ENCODE measurements at regions not wholly inside any gene's neighbourhood (a gene's known extent, or its start where the extent isn't known, plus 50 kb on each side); places are given as distances from the start of the nearest gene placed in this dataset.
"Not testable (repeated sequence)": the region's sequence is repeated elsewhere in the genome, so short reads cannot be mapped to it uniquely, and the experiment has no call there.

- no peak for DNase-seq
Measured at GRCh38 chr10:57113545-57113944, 752.5 kb upstream of the ZWINT start.

- DNase-seq: no peak
Measured at GRCh38 chr10:57102236-57102635, 741.2 kb upstream of the ZWINT start.

GRCh38 chr10:57098146-57098545 lies 737.1 kb upstream of the ZWINT start:
- DNase-seq: no peak

GRCh38 chr10:57096044-57096443 lies 735.0 kb upstream of the ZWINT start:
- no peak for DNase-seq

- DNase-seq: no peak
Measured at GRCh38 chr10:57094965-57095364, 733.9 kb upstream of the ZWINT start.

GRCh38 chr10:57094083-57094482 lies 733.0 kb upstream of the ZWINT start:
- DNase-seq: no peak

GRCh38 chr10:57053530-57053929 lies 692.5 kb upstream of the ZWINT start:
- no peak for DNase-seq

- DNase-seq: no peak
Measured at GRCh38 chr10:57049096-57049495, 688.0 kb upstream of the ZWINT start.

GRCh38 chr10:57038531-57038930 lies 677.5 kb upstream of the ZWINT start:
- no peak for DNase-seq

- no peak for DNase-seq
Measured at GRCh38 chr10:57035310-57035709, 674.3 kb upstream of the ZWINT start.

GRCh38 chr10:57032301-57032700 lies 671.2 kb upstream of the ZWINT start:
- not testable (repeated sequence) for DNase-seq

- DNase-seq: no peak
Measured at GRCh38 chr10:57031346-57031745, 670.3 kb upstream of the ZWINT start.

GRCh38 chr10:57026307-57026706 lies 665.2 kb upstream of the ZWINT start:
- DNase-seq: no peak

- DNase-seq: no peak
Measured at GRCh38 chr10:57023626-57024025, 662.6 kb upstream of the ZWINT start.

GRCh38 chr10:57018452-57018851 lies 657.4 kb upstream of the ZWINT start:
- no peak for DNase-seq

- DNase-seq: no peak
Measured at GRCh38 chr10:57017356-57018037, 656.4 kb upstream of the ZWINT start.

- DNase-seq: no peak
Measured at GRCh38 chr10:57015595-57016318, 654.7 kb upstream of the ZWINT start.

GRCh38 chr10:57015187-57015586 lies 654.1 kb upstream of the ZWINT start:
- DNase-seq: no peak

GRCh38 chr10:57014758-57015157 lies 653.7 kb upstream of the ZWINT start:
- no peak for DNase-seq

GRCh38 chr10:57008189-57008588 lies 647.1 kb upstream of the ZWINT start:
- DNase-seq: no peak

- no peak for DNase-seq
Measured at GRCh38 chr10:56991591-56992069, 630.6 kb upstream of the ZWINT start.

- no peak for DNase-seq
Measured at GRCh38 chr10:56975513-56975912, 614.5 kb upstream of the ZWINT start.

- DNase-seq: no peak
Measured at GRCh38 chr10:56973766-56974165, 612.7 kb upstream of the ZWINT start.

GRCh38 chr10:56943221-56943755 lies 582.2 kb upstream of the ZWINT start:
- DNase-seq: no peak

Data from hippocampal formation (tissue), 2 donors.